ENCODE measurements at regions not wholly inside any gene's neighbourhood (a gene's known extent, or its start where the extent isn't known, plus 50 kb on each side); places are given as distances from the start of the nearest gene placed in this dataset.

- DNase-seq (no peak), ATAC-seq (no peak)
- H3K9me3 ChIP-seq, result no peaks in the 10 kb centered on the region
- in situ Hi-C loops (cut with MboI; ENCODE audit: low sequenced_read_pairs in 4 of 4), result no loop called here
- H3K36me3 ChIP-seq, result no peaks in the 10 kb centered on the region
- H3K27me3 ChIP-seq, result no peaks in the 10 kb centered on the region
- no peak for TF ChIP-seq POLR2A (IDR thresholded peaks at IDR 0.05)
- TF ChIP-seq, protein P1, sequence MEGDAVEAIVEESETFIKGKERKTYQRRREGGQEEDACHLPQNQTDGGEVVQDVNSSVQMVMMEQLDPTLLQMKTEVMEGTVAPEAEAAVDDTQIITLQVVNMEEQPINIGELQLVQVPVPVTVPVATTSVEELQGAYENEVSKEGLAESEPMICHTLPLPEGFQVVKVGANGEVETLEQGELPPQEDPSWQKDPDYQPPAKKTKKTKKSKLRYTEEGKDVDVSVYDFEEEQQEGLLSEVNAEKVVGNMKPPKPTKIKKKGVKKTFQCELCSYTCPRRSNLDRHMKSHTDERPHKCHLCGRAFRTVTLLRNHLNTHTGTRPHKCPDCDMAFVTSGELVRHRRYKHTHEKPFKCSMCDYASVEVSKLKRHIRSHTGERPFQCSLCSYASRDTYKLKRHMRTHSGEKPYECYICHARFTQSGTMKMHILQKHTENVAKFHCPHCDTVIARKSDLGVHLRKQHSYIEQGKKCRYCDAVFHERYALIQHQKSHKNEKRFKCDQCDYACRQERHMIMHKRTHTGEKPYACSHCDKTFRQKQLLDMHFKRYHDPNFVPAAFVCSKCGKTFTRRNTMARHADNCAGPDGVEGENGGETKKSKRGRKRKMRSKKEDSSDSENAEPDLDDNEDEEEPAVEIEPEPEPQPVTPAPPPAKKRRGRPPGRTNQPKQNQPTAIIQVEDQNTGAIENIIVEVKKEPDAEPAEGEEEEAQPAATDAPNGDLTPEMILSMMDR (IDR thresholded peaks at IDR 0.05 in 4 of 5, conservative IDR thresholded peaks at IDR 0.05 in 1 of 5), result no peak
- intact Hi-C loops (cut with DNase I; ENCODE audit: low total_unique reads), result no loop called here
- no peak overlapping the region for H3K27ac ChIP-seq
- H3K4me3 ChIP-seq, result no peak overlapping the region
- H3K4me1 ChIP-seq, result no peaks in the 10 kb centered on the region
These were observed 1083.4 kb upstream of the CDH18 start for GRCh38 chr5:21071421-21071820.

DNA sequence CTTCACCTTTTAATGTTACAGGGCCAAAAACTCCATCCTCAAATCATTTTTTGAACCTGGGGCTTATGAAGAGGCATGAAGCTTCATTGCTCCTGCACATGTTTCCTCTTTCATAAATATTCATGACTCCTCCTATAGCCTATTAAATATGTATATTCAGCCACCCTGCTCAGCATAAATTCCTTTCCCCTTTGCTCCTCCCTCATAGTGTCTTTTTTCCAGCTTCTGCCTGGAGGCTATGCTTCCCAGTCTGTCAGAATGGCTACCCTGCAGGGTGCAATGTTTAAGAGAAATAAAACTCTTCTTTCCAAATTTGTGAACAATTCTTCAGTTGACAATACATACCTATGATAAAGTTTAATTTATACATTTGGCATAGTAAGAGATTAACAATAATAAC, 1082.9 kb upstream of the CDH18 start:
- in situ Hi-C loops (cut with MboI; ENCODE audit: low sequenced_read_pairs in 4 of 4), result no loop called here
- no peaks in the 10 kb centered on the region for H3K4me1 ChIP-seq
- intact Hi-C loops (cut with DNase I; ENCODE audit: low total_unique reads), result no loop called here
- no peak for TF ChIP-seq POLR2A (IDR thresholded peaks at IDR 0.05)
- TF ChIP-seq, protein P1 (IDR thresholded peaks at IDR 0.05 in 4 of 5, conservative IDR thresholded peaks at IDR 0.05 in 1 of 5), result no peak
- ATAC-seq (no peak), DNase-seq (no peak)
- no peaks in the 10 kb centered on the region for H3K36me3 ChIP-seq
- H3K4me3 ChIP-seq, result no peak overlapping the region
- H3K9me3 ChIP-seq, result no peaks in the 10 kb centered on the region
- H3K27me3 ChIP-seq, result no peaks in the 10 kb centered on the region
- H3K27ac ChIP-seq, result no peak overlapping the region

DNA sequence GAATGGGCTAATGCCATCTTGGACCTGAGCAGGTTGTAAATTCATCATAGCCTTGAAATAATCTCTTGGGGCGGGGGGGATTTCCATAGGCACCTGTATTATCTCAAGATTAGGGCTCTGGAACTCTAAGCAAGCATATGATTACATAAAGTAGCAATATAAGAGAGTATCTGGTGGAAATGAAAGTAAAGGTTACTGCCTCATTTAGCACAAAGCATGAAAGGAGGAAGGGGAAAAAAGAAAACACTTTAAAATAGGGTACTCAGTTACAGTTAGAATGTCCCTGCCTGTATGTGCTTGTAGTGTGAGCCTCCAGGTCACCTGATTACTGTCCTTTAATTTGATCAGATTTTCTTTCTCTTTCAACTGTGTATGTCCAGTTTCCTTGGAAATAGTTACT, 1079.7 kb upstream of the CDH18 start:
- H3K27ac ChIP-seq, result no peak overlapping the region
- TF ChIP-seq POLR2A (IDR thresholded peaks at IDR 0.05), result no peak
- TF ChIP-seq, protein P1 (IDR thresholded peaks at IDR 0.05 in 4 of 5, conservative IDR thresholded peaks at IDR 0.05 in 1 of 5), result no peak
- H3K27me3 ChIP-seq, result no peaks in the 10 kb centered on the region
- in situ Hi-C loops (cut with MboI; ENCODE audit: low sequenced_read_pairs in 4 of 4) (no loop called here), intact Hi-C loops (cut with DNase I; ENCODE audit: low total_unique reads) (no loop called here)
- no peaks in the 10 kb centered on the region for H3K4me1 ChIP-seq
- no peaks in the 10 kb centered on the region for H3K9me3 ChIP-seq
- ATAC-seq, result no peak
- no peaks in the 10 kb centered on the region for H3K36me3 ChIP-seq
- no peak overlapping the region for H3K4me3 ChIP-seq
- DNase-seq, result no peak

DNA sequence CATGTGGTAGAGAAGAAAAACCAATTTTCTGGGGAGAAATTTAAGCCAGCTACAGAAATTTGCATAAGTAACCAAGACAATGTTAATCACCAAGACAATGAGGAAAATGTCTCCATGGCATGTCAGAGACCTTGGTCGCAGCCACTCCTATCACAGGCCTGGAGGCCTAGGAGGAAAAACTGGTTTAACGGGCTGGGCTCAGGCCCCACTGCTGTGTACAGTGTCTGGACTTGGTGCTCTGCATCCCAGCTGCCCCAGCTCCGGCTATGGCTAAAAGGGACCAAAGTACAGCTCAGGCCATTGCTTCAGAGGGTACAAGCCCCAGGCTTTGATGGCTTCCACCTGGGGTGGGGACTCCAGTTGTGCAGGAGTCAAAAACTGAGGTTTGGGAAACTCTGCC, 1075.1 kb upstream of the CDH18 start:
- Histone ChIP-seq H3K27ac (no peak overlapping the region), H3K27me3 (no peaks in the 10 kb centered on the region), H3K36me3 (no peaks in the 10 kb centered on the region), H3K4me1 (no peaks in the 10 kb centered on the region), H3K9me3 (no peaks in the 10 kb centered on the region), H3K4me3 (no peak overlapping the region)
- no peak for DNase-seq
- in situ Hi-C loops (cut with MboI; ENCODE audit: low sequenced_read_pairs in 4 of 4), result no loop called here
- intact Hi-C loops (cut with DNase I; ENCODE audit: low total_unique reads), result no loop called here
- ATAC-seq, result no peak
- TF ChIP-seq, protein P1 (IDR thresholded peaks at IDR 0.05 in 4 of 5, conservative IDR thresholded peaks at IDR 0.05 in 1 of 5), result no peak
- TF ChIP-seq POLR2A (IDR thresholded peaks at IDR 0.05), result no peak

- in situ Hi-C loops (cut with MboI; ENCODE audit: low sequenced_read_pairs in 4 of 4), result no loop called here
- no peak for ATAC-seq
These were observed 1070.3 kb upstream of the CDH18 start for GRCh38 chr5:21058289-21058688.

More at GRCh38 chr5:21058289-21058688, 1070.3 kb upstream of the CDH18 start:
- Histone ChIP-seq H3K4me3 (no peak overlapping the region), H3K27me3 (no peaks in the 10 kb centered on the region), H3K4me1 (no peaks in the 10 kb centered on the region), H3K9me3 (no peaks in the 10 kb centered on the region), H3K36me3 (no peaks in the 10 kb centered on the region), H3K27ac (no peak overlapping the region)
- no peak for TF ChIP-seq POLR2A (IDR thresholded peaks at IDR 0.05)
- TF ChIP-seq, protein P1 (IDR thresholded peaks at IDR 0.05 in 4 of 5, conservative IDR thresholded peaks at IDR 0.05 in 1 of 5), result no peak
- intact Hi-C loops (cut with DNase I; ENCODE audit: low total_unique reads), result no loop called here
- DNase-seq, result no peak
